Ishikawa (cell line): ENCODE measurements at regions not wholly inside any gene's neighbourhood (a gene's known extent, or its start where the extent isn't known, plus 50 kb on each side); places are given as distances from the start of the nearest gene placed in this dataset.

ENCODE experiments used
- CEBPB ChIP-seq: IDR thresholded peaks from 2 replicates; pipeline ENCODE4 v1.6.1; 2012
- CREB1 ChIP-seq: IDR thresholded peaks from 2 replicates; pipeline ENCODE4 v1.6.1; 2012; ENCODE audit warnings: low read depth
- EGR1 ChIP-seq: IDR thresholded peaks from 2 replicates; pipeline ENCODE4 v1.6.1; 2012
- EP300 ChIP-seq: IDR thresholded peaks from 2 replicates; pipeline ENCODE4 v1.6.1; 2012; ENCODE audit warnings: borderline replicate concordance
- FOXM1 ChIP-seq: IDR thresholded peaks from 2 replicates; pipeline ENCODE4 v1.6.1; 2012; ENCODE audit warnings: low read depth, borderline replicate concordance
- NFIC ChIP-seq: IDR thresholded peaks from 2 replicates; pipeline ENCODE4 v1.6.1; 2012
- RAD21 ChIP-seq: IDR thresholded peaks from 2 replicates; pipeline ENCODE4 v1.6.1; 2012; ENCODE audit warnings: low read depth
- TAF1 ChIP-seq: IDR thresholded peaks from 2 replicates; pipeline ENCODE4 v1.6.1; 2012; ENCODE audit warnings: low read depth, mild to moderate bottlenecking
- TCF12 ChIP-seq: IDR thresholded peaks from 2 replicates; pipeline ENCODE4 v1.6.1; 2012; ENCODE audit warnings: low read depth
- TEAD4 ChIP-seq: IDR thresholded peaks from 2 replicates; pipeline ENCODE4 v1.6.1; 2012
- YY1 ChIP-seq: IDR thresholded peaks from 2 replicates; pipeline ENCODE4 v1.6.1; 2012; ENCODE audit warnings: low read depth
- ZBTB7A ChIP-seq: IDR thresholded peaks from 2 replicates; pipeline ENCODE4 v1.6.1; 2012; ENCODE audit warnings: low read depth
- TF ChIP-seq, protein P1 (sequence below): IDR thresholded peaks from 2 replicates; pipeline ENCODE4 v1.6.1; 2012
- TF ChIP-seq, protein P2 (sequence below): IDR thresholded peaks from 2 replicates; pipeline ENCODE4 v1.6.1; 2012
- TF ChIP-seq, protein P3 (sequence below): IDR thresholded peaks from 2 replicates; pipeline ENCODE4 v1.6.1; 2012; ENCODE audit warnings: low read depth, mild to moderate bottlenecking

DNA sequence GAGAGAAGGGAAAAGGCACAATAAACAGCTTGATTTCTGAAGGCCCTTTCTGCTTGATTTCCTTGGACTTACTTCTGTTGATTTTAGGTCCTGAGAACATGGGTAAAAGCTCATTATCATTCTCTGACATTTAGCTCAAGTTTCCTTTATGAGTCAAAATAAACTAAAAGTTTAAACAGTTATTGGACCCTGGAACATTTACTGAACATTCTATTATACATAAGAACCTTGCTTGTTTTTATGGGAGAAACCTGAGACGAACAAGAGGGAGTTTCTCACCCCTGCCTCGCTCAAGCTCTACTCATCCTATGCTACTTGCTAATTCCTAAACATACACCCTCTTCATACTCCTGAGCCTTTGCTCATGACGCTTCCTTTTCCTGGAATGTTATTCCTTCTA is 538.3 kb upstream of the PKN2 start:
- TF ChIP-seq, protein P1, sequence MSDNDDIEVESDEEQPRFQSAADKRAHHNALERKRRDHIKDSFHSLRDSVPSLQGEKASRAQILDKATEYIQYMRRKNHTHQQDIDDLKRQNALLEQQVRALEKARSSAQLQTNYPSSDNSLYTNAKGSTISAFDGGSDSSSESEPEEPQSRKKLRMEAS, result no peak
- TF ChIP-seq TAF1, result no peak

DNA sequence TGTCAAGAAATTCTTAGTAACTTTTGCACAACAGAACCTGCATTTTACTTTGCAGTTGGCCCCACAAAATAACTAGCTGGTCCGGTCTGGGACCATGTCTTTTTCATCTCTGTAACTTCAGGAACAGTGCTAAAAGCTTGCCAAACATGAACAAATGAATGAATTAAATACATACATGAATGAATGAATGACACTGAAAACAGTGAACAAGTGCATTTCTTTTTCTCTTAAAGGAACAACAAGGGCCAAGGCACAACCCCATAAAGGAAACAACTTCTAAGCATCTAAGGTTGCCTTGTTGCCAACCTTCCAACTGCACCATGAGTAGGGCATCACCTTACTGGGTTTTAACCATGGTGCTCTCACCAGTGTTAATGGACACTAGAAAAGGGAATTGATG is 534.4 kb upstream of the PKN2 start:
- TF ChIP-seq TCF12, result no peak
- TF ChIP-seq EP300, result no peak
- TF ChIP-seq YY1, result no peak
- TF ChIP-seq CEBPB, result no peak
- TF ChIP-seq ZBTB7A, result no peak
- TF ChIP-seq TEAD4, result no peak
- no peak for TF ChIP-seq NFIC
- TF ChIP-seq RAD21, result no peak
- no peak for TF ChIP-seq FOXM1
- TF ChIP-seq CREB1, result no peak
- TF ChIP-seq, protein P2, sequence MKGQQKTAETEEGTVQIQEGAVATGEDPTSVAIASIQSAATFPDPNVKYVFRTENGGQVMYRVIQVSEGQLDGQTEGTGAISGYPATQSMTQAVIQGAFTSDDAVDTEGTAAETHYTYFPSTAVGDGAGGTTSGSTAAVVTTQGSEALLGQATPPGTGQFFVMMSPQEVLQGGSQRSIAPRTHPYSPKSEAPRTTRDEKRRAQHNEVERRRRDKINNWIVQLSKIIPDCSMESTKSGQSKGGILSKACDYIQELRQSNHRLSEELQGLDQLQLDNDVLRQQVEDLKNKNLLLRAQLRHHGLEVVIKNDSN, result no peak
- TF ChIP-seq EGR1, result no peak
- TF ChIP-seq, protein P3, sequence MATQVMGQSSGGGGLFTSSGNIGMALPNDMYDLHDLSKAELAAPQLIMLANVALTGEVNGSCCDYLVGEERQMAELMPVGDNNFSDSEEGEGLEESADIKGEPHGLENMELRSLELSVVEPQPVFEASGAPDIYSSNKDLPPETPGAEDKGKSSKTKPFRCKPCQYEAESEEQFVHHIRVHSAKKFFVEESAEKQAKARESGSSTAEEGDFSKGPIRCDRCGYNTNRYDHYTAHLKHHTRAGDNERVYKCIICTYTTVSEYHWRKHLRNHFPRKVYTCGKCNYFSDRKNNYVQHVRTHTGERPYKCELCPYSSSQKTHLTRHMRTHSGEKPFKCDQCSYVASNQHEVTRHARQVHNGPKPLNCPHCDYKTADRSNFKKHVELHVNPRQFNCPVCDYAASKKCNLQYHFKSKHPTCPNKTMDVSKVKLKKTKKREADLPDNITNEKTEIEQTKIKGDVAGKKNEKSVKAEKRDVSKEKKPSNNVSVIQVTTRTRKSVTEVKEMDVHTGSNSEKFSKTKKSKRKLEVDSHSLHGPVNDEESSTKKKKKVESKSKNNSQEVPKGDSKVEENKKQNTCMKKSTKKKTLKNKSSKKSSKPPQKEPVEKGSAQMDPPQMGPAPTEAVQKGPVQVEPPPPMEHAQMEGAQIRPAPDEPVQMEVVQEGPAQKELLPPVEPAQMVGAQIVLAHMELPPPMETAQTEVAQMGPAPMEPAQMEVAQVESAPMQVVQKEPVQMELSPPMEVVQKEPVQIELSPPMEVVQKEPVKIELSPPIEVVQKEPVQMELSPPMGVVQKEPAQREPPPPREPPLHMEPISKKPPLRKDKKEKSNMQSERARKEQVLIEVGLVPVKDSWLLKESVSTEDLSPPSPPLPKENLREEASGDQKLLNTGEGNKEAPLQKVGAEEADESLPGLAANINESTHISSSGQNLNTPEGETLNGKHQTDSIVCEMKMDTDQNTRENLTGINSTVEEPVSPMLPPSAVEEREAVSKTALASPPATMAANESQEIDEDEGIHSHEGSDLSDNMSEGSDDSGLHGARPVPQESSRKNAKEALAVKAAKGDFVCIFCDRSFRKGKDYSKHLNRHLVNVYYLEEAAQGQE, result no peak

DNA sequence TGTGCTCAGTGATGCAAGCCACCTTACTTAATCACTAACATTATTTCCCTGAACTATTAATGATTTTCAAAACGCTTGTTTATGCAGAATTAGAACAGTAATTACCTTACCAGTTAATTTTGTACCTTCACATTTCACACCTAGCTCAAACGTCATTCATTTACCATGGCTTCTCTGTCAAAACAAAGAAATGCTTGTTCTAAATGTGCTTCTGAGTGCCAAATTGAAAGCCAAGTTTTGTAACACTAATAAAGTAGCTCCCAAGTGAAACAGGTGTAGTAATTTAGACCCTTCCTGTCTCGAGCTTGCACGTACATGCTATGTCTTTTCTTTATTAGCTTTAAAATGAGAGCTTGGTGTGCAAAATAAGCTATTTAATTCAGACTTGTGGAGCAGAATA is 533.7 kb upstream of the PKN2 start:
- TF ChIP-seq EGR1 (no peak), NFIC (no peak), TAF1 (no peak), FOXM1 (no peak), CREB1 (no peak), TEAD4 (no peak), TCF12 (no peak), YY1 (no peak), ZBTB7A (no peak), CEBPB (no peak)
- TF ChIP-seq, protein P3, result no peak
- TF ChIP-seq, protein P2, result no peak
- TF ChIP-seq, protein P1, result no peak

DNA sequence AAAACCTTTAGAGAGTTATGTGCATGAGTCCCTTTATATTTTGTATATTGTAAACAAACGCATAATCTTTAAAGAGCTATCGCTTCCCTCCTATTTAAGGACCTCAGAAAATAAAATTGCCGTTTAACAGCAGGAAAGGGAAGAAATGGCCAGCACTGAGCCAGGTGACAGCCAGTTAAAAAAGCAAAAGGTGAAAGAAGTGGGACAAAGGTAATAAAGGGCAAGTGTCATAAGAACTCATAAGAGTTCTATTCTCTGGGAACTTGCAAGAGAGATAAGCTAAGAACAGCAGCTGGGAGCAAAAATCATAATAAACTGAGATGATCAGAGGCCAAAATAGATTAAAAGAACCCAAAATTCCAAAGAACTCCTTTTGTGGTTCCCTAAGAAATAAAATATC is 520.9 kb upstream of the PKN2 start:
- TF ChIP-seq YY1, result no peak
- TF ChIP-seq, protein P3, result no peak
- TF ChIP-seq CEBPB, result no peak
- TF ChIP-seq TAF1, result no peak
- TF ChIP-seq TEAD4, result no peak

DNA sequence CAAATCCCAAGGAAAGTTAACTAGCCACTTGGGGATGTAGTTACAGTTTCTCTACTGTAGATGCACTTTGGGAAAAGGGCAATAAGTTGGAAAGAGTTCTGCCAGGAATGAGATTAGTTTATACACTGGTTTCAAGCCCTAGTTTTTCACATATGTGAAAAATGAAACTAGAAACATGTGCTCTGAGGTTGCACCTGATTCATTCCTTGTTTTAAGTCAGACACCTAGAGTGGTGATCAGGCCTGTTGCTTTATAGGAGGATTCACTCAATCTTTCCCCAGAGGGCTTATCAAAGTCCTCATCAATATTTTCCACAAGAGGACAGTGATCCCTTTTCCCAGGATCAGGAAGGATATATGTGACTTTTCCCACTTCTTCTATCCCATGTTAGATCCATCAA is 515.9 kb upstream of the PKN2 start:
- TF ChIP-seq, protein P3, result no peak
- TF ChIP-seq, protein P2, result no peak
- TF ChIP-seq RAD21, result no peak
- no peak for TF ChIP-seq CREB1
- TF ChIP-seq ZBTB7A, result no peak
- TF ChIP-seq EGR1, result no peak
- TF ChIP-seq YY1, result no peak
- TF ChIP-seq FOXM1, result no peak
- TF ChIP-seq TAF1, result no peak
- no peak for TF ChIP-seq TEAD4
- TF ChIP-seq, protein P1, result no peak
- TF ChIP-seq TCF12, result no peak
- no peak for TF ChIP-seq CEBPB
- TF ChIP-seq EP300, result no peak
- no peak for TF ChIP-seq NFIC
